Mucosa of gallbladder (tissue), 1 donor: ENCODE measurements at regions not wholly inside any gene's neighbourhood (a gene's known extent, or its start where the extent isn't known, plus 50 kb on each side); places are given as distances from the start of the nearest gene placed in this dataset.
"Not testable (repeated sequence)": the region's sequence is repeated elsewhere in the genome, so short reads cannot be mapped to it uniquely, and the experiment has no call there.

Experiments
- DNase-seq: peaks from one replicate; pipeline ENCODE4 v3.0.0-alpha.2; 2020; ENCODE audit warnings: low spot score
- donor health status: DM: no; HTN: no; CAD: no.

GRCh38 chr10:78342827-78343653, 309.4 kb downstream of the RPS24 start:
- no peak for DNase-seq

GRCh38 chr10:78344257-78344656, 310.6 kb downstream of the RPS24 start:
- not testable (repeated sequence) for DNase-seq

DNA sequence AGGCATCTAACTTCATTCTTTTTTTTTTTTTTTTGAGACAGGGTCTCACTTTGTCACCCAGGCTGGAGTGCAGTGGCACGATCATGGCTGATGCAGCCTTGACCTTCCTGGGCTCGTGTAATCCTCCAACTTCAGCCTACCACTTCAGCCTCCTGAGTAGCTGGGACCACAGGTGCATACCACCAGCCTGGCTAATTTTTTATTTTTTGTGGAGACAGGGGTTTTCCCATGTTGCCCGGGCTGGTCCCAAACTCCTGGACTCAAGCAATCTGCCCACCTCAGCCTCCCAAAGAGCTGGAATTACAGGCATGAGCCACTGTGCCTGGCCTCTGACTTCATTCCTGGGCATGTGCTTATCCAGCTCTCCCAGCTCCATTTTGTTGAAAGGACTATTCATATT, 311.9 kb downstream of the RPS24 start:
- not testable (repeated sequence) for DNase-seq

- DNase-seq, result no peak
Measured at GRCh38 chr10:78346721-78347120, 313.1 kb downstream of the RPS24 start.

DNA sequence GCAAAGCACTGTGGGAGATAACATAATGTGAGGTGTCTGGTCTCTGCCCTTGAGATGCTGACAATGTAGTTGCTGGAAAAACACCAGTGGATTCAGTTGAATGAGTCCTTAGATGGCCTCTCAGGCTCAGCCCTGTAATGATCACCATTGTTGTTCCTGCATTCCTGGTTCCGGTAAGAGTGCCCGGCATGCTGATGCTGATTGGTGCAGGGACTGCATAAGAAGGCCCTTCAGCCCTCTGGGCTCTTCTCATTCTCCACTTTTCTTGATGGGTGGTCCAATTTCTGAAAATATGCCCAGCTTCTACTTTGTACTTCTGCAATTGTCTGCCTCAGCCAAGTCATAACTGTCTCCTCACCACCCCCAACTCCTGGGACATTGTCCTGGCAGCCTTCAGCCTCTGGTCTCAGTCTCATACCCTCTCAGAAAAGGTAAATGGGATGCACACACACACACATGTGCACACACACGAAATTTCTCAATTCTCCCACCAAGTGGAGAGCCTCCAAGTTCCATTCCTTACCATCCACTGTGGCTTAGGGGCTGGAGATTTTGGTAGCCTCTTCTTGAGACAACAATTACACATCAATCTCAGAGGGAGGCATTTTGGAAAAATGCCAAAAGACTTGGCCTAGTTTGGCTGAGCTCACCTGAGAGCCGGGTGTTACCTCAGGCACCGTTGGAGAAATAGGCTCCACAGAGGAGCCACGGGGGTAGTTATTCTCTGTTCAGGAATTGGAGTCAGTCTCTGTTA, 314.9 kb downstream of the RPS24 start:
- DNase-seq, result no peak

DNA sequence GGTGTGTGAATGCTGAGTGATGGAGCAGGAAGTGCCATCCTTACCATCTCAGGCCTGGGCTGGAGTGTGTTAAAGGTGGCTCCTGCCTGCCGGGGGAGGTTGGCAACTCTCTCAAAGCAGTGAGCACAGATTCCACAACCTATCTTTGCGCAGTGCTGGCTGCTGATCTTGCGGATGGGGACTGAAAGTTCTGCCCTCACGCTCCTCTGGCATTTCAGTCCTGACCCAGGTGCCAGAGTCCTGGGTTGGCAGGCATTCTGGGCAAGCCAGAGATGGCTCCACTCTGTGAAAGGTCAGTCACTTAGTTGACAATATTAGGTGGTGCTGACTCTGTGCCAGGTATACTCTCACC, 315.5 kb downstream of the RPS24 start:
- DNase-seq, result no peak

GRCh38 chr10:78349911-78350663, 316.4 kb downstream of the RPS24 start:
- no peak for DNase-seq

DNA sequence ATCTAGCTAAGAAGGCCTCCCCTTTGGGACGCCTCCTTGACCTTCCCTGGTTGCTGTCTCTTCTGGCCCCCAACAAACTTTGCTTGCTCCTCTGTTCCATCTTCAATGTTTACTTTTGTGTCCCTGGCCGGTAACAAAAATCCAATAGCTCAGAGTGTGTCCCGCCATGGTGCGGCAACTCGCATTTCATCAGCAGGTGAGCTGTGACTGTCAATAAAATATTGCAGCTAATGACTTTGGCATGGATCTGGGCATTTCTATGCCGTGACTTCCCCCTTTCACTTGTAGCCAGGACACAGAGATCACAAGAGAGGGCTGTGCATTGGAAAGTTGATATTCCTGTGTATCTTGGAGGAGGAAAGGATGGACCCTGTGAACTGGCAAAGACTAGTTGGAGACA, 317.6 kb downstream of the RPS24 start:
- no peak for DNase-seq

DNA sequence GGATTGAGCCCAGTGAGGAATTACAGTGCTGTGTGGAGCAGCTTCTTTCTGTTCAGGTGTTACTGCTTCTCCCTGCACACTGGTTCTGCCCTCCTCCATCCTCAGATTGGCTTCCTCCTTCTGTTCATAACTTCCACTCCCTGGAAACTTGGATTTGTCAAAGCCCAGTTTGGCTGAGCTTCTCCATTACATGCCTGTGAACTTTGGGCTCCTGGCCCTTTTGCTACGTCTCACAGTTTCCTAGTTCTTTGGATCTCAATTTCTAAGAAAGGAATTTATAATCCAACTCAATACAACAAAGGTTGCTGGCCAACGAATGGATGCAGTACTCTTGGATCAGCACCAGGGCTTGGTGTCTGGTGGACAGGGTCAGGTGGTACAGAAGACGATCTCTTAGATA, 318.1 kb downstream of the RPS24 start:
- DNase-seq, result no peak

- DNase-seq, result no peak
Measured at GRCh38 chr10:78353636-78354035, 320.0 kb downstream of the RPS24 start.

- DNase-seq, result no peak
Measured at GRCh38 chr10:78354101-78354500, 320.4 kb downstream of the RPS24 start.

GRCh38 chr10:78356291-78356900, 322.7 kb downstream of the RPS24 start:
- DNase-seq, result no peak

DNA sequence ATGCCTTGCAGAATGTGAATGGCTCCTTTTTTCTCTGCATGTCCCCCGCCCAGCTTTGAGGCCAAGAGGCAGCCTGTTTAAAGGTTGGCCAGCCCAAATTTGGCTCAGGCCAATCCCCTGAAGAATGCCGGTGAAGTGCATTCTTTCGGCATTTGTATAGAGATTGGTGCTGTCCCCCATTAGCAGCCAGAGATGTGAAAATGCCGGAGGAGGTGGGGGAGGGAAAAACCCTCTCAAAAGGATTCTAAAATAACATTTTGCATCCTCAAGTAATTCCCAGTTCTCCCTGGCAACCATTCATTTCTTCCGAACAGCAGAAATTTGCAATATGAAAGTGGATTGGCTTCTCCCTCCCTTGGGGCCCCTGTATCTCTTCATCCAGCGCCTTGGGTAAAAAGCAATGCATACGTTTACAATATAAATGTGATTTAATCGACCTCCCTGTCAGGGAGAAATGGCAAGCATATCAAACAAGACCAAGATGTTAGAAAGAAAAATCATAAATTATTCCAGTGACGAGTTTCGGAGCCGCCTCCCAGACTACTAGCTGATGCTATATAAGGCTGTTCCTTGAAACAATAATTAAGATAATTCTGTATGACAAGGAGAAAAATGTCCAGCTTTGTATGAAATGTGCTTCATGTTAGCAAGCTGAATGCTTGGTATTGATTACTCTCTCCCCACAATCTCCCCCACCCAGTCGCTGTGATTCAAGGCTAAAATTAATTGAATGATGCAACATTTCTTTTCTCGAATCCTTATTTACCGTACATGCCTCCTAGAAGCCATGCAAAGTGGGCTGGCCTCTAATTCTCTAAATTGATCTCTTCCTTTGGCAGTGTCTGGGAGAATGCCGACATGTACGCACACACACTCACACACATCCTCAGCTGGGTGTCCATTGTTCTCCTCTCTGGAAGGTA, 323.7 kb downstream of the RPS24 start:
- DNase-seq, result no peak

- DNase-seq, result no peak
Measured at GRCh38 chr10:78358351-78358750, 324.7 kb downstream of the RPS24 start.

DNA sequence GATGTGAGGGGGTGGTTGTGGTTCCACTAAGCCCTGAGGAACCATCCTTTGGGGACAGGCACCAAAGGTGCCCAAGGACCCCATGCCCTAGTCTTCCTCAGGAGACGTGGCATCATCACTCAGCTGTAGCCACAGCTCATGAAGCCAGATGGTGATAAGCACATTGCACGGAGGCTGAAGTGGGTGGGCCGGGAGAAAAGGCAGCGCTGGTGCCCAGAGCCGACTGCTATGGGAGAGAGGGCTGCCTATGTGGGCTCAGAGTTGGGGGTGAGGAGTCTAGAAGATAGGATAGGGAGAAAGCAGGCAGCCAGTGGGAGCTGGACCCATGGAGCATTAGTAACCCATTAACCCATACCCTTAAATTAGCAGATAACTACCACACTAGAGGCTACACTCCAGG, 325.3 kb downstream of the RPS24 start:
- no peak for DNase-seq

DNA sequence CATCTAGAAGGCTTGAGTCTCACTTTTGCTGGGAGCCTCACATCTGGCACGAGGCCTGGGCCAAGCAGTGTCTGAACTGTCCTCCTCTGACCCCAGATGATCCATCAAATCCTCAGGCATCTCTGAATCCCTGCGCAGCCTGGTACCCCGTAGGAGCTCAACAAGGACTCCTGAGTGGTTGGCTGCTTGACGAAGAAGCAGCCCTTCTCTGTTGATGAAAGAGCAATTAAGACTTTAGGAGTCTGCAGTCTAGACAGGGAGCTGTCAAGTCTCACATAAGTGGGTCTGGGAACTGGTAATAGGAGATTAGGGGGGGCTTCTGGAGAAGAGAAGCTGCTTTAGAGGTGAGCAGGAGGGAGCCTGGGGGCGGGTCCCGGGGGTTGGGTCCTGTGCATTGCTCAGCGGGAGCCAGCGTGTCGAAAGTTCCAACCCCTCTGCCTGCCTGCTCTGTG, 326.0 kb downstream of the RPS24 start:
- no peak for DNase-seq

- no peak for DNase-seq
Measured at GRCh38 chr10:78360284-78360683, 326.6 kb downstream of the RPS24 start.

DNA sequence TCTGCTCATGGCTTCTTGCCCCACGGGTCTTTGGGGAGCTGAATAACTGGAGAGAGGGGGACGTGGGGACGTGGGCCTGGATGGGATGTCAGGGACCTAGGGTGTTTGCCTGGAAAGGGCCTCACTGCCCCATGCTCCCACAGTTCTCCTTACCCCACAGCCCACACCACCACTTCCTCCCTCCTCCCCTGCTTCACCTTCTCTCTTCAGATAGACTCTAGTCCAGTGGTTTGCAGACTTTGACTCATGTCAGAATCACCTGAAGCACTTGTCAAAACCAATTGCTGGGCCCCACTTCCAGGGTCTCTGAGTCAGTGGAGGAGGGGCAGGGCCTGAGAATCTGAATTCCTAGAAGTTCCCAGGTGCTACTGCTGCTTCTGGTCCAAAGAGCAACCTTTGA, 327.4 kb downstream of the RPS24 start:
- DNase-seq, result no peak

DNA sequence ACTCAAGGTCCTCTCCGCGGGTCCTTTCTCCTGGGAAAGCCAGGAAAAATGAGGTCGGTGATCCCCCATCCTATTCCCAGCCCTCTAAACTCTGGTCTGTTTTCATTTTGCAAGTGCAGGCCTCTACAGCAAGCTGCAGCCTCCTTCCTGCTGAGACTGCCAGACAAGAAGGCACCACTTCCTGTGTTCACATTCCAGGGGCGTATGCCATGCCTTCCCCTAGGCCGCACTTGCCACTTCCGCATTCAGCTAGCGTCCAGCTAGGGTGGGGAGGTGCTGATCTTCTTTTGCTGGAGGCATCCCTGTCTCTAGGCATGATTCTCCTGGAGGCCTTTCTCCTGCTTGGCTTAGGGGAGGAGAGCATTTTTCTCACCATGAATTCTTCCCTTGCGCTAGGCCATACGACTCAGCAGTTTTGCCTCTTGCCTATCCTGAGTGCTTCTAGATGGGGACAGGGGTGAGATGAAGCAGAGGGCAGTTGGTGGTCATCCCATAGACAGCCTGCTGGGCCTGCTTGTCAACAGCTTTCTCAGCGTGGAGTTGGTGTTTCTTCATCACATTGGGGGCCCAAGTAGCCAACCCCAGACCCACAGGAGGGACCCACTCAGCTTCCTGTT, 328.9 kb downstream of the RPS24 start:
- DNase-seq, result peak; percentile 16

DNA sequence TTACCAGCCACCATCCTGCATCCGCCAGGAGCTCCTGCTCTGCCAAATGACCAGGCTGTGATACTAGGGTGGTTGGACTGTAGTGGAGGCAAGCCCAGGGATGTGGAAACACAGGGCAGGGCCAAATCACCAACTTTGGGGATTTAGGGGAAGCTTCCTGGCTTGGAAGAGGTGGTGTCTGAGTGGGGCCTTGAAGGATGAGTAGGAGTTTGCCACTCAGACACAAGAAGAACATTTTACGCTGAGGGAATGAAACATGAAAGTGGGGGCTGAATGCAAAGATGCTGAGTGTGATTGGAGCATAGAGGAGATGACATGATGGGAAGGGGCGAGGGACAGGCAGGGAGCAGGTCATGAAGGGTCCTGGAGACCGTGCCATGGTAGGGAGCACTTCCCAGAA, 329.5 kb downstream of the RPS24 start:
- DNase-seq, result no peak

DNA sequence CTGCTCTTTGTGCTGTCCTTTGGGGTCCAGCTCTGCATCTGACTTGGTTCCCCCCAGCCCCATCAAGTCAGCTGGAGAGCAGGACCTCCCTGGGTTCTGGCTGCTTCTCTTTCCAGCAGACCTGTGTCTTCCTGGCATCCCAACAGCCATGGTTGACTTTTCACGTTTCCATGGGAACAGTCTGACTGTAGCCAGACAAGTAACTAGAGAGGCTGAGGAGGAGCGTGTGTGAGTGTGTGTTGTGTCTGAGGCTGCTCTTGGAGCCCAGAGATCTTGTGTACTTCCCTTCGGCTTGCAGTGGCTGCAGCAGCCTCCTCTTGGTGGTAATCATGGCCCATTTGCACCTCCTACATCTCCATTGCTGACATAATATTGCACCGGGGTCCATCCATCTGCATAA, 332.0 kb downstream of the RPS24 start:
- no peak for DNase-seq
